ENCODE measurements at regions not wholly inside any gene's neighbourhood (a gene's known extent, or its start where the extent isn't known, plus 50 kb on each side); places are given as distances from the start of the nearest gene placed in this dataset.

DNA sequence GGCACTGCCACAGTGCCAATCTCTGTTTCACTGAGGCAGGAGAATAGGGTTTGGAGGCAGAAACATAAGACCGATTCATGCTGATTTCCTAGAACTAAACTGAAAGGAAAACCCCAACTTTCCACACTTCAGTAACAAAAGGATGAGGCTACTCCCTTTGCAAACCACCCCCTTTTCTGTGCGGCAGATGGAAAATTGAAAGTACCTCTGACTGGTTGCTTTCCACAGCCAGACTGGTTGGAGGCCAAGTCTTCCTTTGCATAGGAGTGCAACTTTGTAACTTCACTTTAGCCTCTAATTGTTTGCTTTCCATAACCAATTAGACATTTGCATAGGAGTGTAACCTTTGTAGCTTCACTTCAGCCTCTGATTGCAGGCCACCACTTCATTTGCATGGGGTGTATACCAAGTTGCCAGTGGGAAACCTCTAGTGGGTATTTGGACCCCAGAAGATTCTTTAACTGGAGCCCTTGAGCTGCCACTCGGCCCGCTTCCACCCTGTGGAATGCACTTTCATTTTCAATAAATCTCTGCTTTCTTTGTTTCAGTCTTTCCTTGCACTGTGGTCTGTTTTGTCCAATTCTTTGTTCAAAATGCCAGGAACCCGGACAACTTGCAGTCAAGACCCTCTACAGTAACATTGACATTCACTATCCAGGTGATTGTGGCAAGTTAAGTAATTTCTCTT is 252.0 kb downstream of the UTP18 start:
- no peak overlapping the region for H2AFZ ChIP-seq
- H3K36me3 ChIP-seq (ENCODE audit: low read depth): no peaks in the 10 kb centered on the region
- no peak overlapping the region for H3K27ac ChIP-seq
- no peaks in the 10 kb centered on the region for H3K79me2 ChIP-seq (ENCODE audit: insufficient read depth)
- H3K9me2 ChIP-seq (ENCODE audit: insufficient read depth): no peaks in the 10 kb centered on the region
- H4K20me1 ChIP-seq (ENCODE audit: insufficient read depth): no peaks in the 10 kb centered on the region
- TF ChIP-seq EZH2phosphoT487 (IDR thresholded peaks at IDR 0.05; ENCODE audit: insufficient read depth, low read depth): no peak
- no peak for TF ChIP-seq EZH2 (IDR thresholded peaks at IDR 0.05; ENCODE audit: insufficient read depth, poor library complexity, severe bottlenecking)
- no peak for DNase-seq
- no peak overlapping the region for H3K4me3 ChIP-seq
- no peaks in the 10 kb centered on the region for H3K9me3 ChIP-seq (ENCODE audit: low read depth)
- in situ Hi-C loops (cut with MboI): no loop called here
- no peaks in the 10 kb centered on the region for H3K4me1 ChIP-seq (ENCODE audit: insufficient read depth)
- H3K9ac ChIP-seq: no peak overlapping the region
- H3K4me2 ChIP-seq (ENCODE audit: unreplicated experiment): no peak overlapping the region
- H3F3A ChIP-seq (ENCODE audit: insufficient read depth): no peaks in the 10 kb centered on the region
- no peaks in the 10 kb centered on the region for H3K27me3 ChIP-seq (replicated peaks; ENCODE audit: insufficient read depth)
- 20 to 30% methylated on average over 5 of the region's 5 CpGs for WGBS, 2 experiments (ENCODE audit: low coverage in 1 of 2, low lambda C conversion rate in 2 of 2, missing lambda C conversion rate in 2 of 2)

DNA sequence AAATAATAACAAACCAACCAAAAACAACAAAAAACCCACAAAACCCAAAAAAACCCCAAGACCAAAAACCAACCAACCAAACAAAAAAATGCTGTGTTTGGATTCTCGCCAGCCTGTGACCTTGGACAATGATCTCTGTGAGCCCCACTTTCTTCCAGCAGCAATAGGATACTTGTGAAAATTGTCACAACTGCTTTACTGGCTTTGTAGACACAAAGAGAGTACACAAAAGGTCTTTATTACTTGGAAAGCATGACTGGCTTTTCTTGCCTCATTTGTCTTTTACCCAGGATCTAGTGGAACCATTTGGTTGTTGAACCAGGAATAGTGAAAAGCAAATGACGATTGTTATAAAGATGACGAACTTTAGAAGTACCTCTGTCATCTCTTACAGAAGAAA is 256.6 kb downstream of the UTP18 start:
- in situ Hi-C loops (cut with MboI): no loop called here

GRCh38 chr17:51524524-51524923 is 264.2 kb downstream of the UTP18 start:
- Histone ChIP-seq H3K4me1 (ENCODE audit: insufficient read depth) (no peaks in the 10 kb centered on the region), H3F3A (ENCODE audit: insufficient read depth) (no peaks in the 10 kb centered on the region), H4K20me1 (ENCODE audit: insufficient read depth) (no peaks in the 10 kb centered on the region), H3K4me3 (no peak overlapping the region), H3K27me3 (replicated peaks; ENCODE audit: insufficient read depth) (no peaks in the 10 kb centered on the region), H3K36me3 (ENCODE audit: low read depth) (no peaks in the 10 kb centered on the region), H2AFZ (no peak overlapping the region), H3K9me3 (ENCODE audit: low read depth) (no peaks in the 10 kb centered on the region), H3K27ac (no peak overlapping the region), H3K4me2 (ENCODE audit: unreplicated experiment) (no peak overlapping the region), H3K9ac (no peak overlapping the region), H3K79me2 (ENCODE audit: insufficient read depth) (no peaks in the 10 kb centered on the region), H3K9me2 (ENCODE audit: insufficient read depth) (no peaks in the 10 kb centered on the region)
- TF ChIP-seq EZH2 (IDR thresholded peaks at IDR 0.05; ENCODE audit: insufficient read depth, poor library complexity, severe bottlenecking) (no peak), EZH2phosphoT487 (IDR thresholded peaks at IDR 0.05; ENCODE audit: insufficient read depth, low read depth) (no peak)
- in situ Hi-C loops (cut with MboI): no loop called here
- no peak for DNase-seq
- 0 to 17% methylated on average over 1 of the region's 1 CpG for WGBS, 2 experiments (ENCODE audit: low coverage in 1 of 2, low lambda C conversion rate in 2 of 2, missing lambda C conversion rate in 2 of 2)

More for the DNA sequence above, 256.6 kb downstream of the UTP18 start:
- no peak for TF ChIP-seq EZH2phosphoT487 (IDR thresholded peaks at IDR 0.05; ENCODE audit: insufficient read depth, low read depth)
- TF ChIP-seq EZH2 (IDR thresholded peaks at IDR 0.05; ENCODE audit: insufficient read depth, poor library complexity, severe bottlenecking): no peak
- Histone ChIP-seq H3K79me2 (ENCODE audit: insufficient read depth) (no peaks in the 10 kb centered on the region), H3K4me2 (ENCODE audit: unreplicated experiment) (no peak overlapping the region), H3K9me2 (ENCODE audit: insufficient read depth) (no peaks in the 10 kb centered on the region), H4K20me1 (ENCODE audit: insufficient read depth) (no peaks in the 10 kb centered on the region), H2AFZ (no peak overlapping the region), H3K4me1 (ENCODE audit: insufficient read depth) (no peaks in the 10 kb centered on the region), H3K27ac (no peak overlapping the region), H3K9ac (no peak overlapping the region), H3K4me3 (no peak overlapping the region), H3F3A (ENCODE audit: insufficient read depth) (no peaks in the 10 kb centered on the region), H3K9me3 (ENCODE audit: low read depth) (no peaks in the 10 kb centered on the region), H3K36me3 (ENCODE audit: low read depth) (no peaks in the 10 kb centered on the region), H3K27me3 (replicated peaks; ENCODE audit: insufficient read depth) (no peaks in the 10 kb centered on the region)
- no peak for DNase-seq
- WGBS, 2 experiments (ENCODE audit: low coverage in 1 of 2, low lambda C conversion rate in 2 of 2, missing lambda C conversion rate in 2 of 2): 3 to 8% methylated on average over 3 of the region's 3 CpGs

GRCh38 chr17:51526507-51526906 is 266.2 kb downstream of the UTP18 start:
- H3K79me2 ChIP-seq (ENCODE audit: insufficient read depth): no peaks in the 10 kb centered on the region
- no peak overlapping the region for H3K27ac ChIP-seq
- H3K36me3 ChIP-seq (ENCODE audit: low read depth): no peaks in the 10 kb centered on the region
- DNase-seq: no peak
- H3K4me1 ChIP-seq (ENCODE audit: insufficient read depth): no peaks in the 10 kb centered on the region
- in situ Hi-C loops (cut with MboI): loop anchor here (25.0 kb wide), 1 partner anchor 214 kb away; no protein-coding TSS in a partner anchor
- no peak overlapping the region for H3K4me3 ChIP-seq
- no peaks in the 10 kb centered on the region for H3K9me3 ChIP-seq (ENCODE audit: low read depth)
- no peak overlapping the region for H2AFZ ChIP-seq
- H3F3A ChIP-seq (ENCODE audit: insufficient read depth): no peaks in the 10 kb centered on the region
- no peaks in the 10 kb centered on the region for H3K27me3 ChIP-seq (replicated peaks; ENCODE audit: insufficient read depth)
- H4K20me1 ChIP-seq (ENCODE audit: insufficient read depth): no peaks in the 10 kb centered on the region
- no peak overlapping the region for H3K4me2 ChIP-seq (ENCODE audit: unreplicated experiment)
- no peak overlapping the region for H3K9ac ChIP-seq
- no peaks in the 10 kb centered on the region for H3K9me2 ChIP-seq (ENCODE audit: insufficient read depth)
- TF ChIP-seq EZH2 (IDR thresholded peaks at IDR 0.05; ENCODE audit: insufficient read depth, poor library complexity, severe bottlenecking) (no peak), EZH2phosphoT487 (IDR thresholded peaks at IDR 0.05; ENCODE audit: insufficient read depth, low read depth) (no peak)
